Hepatic stellate cell (primary cell): ENCODE measurements at regions not wholly inside any gene's neighbourhood (a gene's known extent, or its start where the extent isn't known, plus 50 kb on each side); places are given as distances from the start of the nearest gene placed in this dataset.

Experiments
- DNase-seq: peaks from one replicate; pipeline ENCODE4 v3.0.0; 2011; ENCODE audit warnings: low spot score

DNA sequence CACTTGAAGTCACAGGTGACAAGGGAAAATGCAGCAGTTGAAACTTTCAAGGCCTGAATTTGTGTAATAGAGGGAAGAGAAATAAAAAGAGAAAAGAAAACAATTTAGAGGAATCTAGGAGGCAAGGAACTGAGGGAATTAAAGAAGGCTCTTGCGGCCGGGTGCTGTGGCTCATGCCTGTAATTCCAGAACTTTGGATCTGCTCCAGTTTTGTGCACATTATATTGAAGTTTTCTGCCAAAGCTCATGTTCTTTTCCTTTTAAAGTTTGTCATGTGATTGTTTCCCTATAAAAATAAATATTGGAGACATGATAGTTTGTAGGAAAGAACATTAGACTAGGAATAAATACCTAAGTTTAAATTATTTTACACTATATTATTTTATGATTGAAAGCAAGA, 433.9 kb upstream of the CPEB2 start:
- DNase-seq, result no peak

- DNase-seq, result no peak
Measured at GRCh38 chr4:14575289-14575688, 427.0 kb upstream of the CPEB2 start.

DNA sequence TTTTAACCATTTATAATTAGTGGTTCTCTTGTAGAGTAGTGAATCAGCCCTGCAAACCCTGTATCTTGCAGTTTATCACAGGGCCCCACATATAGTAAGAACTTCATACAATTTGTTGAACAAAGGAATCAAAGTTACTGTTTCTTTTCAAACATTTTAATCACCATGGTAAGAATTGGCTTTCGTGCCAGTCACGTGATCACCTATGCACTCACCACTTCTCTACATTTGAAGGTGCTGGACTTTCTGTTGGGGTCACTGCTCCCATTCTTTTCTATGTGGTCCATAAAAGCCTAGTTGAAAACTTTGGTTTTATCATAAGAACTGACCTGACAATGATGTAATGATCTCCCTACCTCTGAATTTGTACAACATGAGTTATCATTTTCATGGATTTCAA, 426.4 kb upstream of the CPEB2 start:
- DNase-seq, result no peak

DNA sequence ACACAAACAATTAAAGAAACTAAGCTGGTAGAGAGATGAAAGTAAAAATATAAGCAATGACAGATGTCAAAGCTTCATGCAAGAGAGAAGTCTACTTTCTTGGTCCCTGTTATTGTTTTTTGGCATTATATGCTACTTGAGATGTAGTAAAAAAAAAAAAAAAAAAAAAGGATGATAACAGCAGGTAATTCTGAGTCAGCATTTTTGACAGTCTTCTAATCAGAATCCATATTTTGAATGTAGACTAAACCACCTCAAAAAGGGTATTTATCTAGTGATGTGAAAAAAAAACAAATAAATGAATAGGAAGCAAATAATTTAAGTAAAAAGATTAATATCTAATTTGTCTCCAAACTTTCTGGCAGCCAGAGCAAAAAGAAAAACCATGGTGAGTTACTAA, 422.2 kb upstream of the CPEB2 start:
- DNase-seq, result no peak

DNA sequence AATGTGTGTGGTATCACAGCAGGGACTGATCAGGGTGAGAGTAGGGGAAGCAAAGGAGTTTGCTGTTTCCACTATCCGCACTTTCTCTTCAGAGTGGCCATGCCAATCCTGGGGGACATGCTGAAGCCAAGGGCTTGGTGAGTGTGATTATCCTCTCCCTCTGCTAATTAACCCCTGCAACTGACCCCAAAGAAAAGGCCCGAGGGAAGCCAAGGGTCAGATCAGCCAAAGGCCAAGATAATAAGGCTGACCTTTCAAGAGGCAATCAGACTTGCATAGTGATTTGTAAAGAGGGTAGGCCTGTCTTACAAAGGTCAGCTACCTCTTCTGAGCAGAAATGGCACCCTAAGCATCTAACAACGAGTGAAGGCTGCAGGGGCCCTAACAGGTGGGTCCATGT, 420.5 kb upstream of the CPEB2 start:
- no peak for DNase-seq

DNA sequence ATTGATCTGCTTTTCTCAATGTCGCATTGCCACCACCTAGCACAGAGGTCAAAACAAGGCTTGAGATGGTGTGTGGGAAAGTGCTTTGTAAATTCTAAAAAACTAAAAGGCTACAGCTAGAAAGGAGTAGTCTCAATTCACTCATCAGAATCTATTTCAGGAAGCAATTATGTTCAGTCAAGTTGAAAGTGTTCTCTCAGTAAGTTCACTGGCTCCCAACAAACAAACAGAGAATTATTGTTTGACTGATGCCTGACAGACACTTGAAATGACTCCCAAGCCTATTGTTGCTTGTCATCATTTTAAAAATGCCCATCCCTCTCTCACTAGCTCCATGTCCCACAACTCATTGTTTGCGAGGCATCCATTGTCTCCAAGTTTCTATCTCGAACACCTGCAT, 419.6 kb upstream of the CPEB2 start:
- no peak for DNase-seq

DNA sequence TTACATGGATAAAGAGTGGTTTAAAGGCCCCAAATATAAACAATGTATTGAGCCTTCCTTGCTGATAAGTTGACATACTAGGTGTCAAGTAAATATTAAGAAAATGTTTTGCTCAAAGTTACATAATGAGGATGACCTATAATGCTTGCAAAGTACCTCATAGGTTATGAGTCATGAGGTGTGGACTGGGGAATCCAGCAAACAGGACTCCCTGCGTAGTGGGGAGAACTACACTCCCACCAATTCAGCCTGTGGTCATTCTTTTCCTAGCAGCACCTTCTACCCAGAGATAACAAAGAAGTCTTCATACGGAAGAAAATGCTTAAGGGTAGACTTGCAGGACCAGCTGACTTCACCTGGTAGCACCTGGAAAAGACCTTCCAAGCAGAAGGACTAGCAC, 418.9 kb upstream of the CPEB2 start:
- DNase-seq, result no peak

DNA sequence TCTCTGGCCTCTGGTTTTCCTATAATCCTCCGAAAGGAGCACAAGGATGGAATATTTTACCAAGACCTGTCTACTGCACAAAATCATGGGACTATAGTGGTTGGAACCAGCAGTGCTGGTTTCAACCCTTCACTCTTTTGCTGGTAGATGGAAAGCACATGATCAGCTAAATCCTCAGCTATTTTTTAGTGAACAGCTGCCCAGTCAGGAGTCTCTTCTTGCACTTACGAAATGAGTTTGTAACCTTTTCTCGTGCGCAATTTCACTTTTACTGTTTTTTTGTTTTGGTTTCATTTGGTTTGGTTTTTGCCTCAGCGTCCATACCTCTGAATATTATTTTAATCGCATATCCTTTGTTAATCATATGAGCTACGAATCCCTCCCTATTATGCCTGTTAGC, 418.5 kb upstream of the CPEB2 start:
- no peak for DNase-seq

DNA sequence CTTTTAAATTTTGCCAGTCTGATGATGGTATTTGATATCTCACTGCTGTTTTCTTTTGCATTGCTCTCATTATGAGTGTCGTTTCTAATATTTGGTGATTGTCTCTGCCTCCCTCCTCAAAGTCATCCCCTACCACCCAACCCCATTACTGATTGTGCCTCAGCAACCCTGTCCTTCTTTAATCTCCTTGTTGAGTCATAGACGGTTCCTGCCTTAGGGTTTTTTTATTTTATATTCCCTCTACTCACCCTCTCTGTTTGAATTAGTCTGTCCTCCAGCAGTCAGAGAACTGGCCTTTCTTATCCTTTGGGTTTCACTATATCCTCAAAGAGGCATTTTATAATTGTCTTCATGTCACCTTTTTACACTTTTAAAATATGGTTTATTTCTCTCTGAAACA, 409.3 kb upstream of the CPEB2 start:
- no peak for DNase-seq

DNA sequence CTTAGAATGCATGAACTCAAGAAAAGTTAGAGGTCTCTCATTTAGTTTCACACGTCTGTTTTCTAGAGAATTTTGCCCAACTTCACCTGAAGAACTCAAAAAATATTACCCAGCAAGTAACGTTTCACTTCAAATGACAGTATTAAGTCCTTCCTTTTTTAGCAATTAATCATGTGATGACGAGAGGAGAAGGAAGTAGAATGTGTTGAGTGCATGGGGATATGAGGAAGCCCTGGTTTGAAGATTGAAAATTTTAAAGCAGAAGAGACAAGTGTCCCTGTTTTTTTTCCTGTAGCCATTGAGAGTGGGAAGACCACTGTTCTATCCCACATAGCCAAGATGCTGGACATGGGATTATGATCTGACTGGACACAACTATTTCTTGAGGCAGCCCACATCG, 406.3 kb upstream of the CPEB2 start:
- DNase-seq, result no peak

- no peak for DNase-seq
Measured at GRCh38 chr4:14596437-14596836, 405.8 kb upstream of the CPEB2 start.

DNA sequence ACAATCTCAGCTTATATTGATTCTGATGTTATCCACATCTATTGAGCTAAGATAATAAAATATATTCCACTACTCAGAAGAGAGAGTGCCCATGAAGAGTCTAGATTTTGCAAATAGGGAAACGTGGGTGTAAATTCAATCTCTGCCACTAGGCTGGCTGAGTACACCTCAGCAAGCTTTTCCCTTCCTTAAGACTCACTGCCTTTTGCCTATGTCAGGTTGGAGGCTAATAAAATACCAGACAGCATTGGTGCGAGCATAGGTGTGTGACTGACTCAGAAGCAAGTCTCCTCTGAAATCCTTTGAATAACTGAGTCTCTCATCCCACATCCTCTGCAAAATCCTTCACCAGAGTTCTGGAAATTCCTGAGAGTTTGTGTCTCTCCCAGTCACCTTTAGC, 405.4 kb upstream of the CPEB2 start:
- no peak for DNase-seq

GRCh38 chr4:14602206-14602605, 400.1 kb upstream of the CPEB2 start:
- no peak for DNase-seq

DNA sequence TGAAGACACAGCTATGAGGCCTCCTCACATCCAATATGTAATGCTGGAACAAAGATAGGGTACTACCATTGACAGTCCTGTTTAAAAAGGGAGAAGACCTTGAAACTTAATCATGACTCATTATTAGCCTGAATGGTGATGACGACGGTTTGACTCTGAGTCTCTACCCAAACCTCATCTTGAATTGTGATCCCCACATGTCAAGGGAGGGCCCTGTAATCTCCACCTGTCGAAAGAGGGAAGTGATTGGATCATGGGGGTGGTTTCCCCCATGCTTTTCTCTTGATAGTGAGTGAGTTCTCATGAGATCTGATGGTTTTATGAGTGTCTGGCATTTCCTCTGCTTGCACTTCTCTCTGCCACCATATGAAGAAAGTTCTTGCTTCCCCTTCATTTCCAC, 395.3 kb upstream of the CPEB2 start:
- DNase-seq, result no peak

DNA sequence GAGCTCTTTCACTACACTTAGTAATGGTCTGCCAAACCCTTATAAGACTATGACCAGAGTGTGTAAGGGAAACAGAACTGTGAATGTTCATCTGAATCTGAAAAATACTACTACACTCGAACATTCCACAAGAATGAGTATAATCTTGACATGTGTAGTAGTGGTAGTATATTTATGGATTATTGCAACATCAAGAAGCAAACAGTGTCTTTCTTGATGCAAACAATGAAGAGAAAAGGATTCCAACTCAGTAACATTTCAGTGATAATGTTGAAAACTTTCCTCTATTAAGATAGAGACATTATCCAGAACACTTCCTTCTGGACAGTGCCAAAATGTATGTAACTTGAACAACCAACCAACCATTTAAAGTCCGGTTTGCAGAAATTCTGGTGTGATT, 394.7 kb upstream of the CPEB2 start:
- no peak for DNase-seq

- DNase-seq, result no peak
Measured at GRCh38 chr4:14608630-14609029, 393.7 kb upstream of the CPEB2 start.

GRCh38 chr4:14614840-14615239, 387.4 kb upstream of the CPEB2 start:
- DNase-seq, result no peak

GRCh38 chr4:14615671-14616070, 386.6 kb upstream of the CPEB2 start:
- DNase-seq, result no peak

DNA sequence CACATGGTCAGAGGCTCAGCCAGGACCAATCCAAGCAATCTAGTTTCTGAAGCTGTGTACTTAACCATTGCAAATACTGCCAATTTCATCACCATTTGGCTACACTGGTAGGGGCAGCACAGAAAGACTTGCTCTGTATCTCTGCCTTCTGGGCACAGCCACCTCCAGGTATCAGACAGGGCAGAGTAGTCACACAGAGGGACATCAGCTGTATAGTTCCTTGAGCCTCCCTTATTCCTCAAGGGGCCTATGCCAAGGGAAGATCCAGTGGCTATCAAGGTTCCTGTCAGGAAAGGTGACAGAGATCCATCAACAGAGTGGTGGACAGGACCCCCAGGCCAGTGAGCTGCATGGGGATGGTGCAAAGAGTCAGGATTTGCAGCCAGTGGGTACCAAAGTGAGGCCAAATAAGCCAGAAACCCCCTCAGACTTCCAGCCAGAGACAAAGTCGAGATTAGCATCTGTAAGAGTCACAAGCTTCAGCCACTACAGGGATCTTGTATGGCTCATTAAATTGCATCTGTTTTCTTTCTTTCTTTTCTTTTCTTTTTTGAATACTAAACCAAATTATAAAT, 381.6 kb upstream of the CPEB2 start:
- no peak for DNase-seq

- DNase-seq, result no peak
Measured at GRCh38 chr4:14621731-14622463, 380.4 kb upstream of the CPEB2 start.

DNA sequence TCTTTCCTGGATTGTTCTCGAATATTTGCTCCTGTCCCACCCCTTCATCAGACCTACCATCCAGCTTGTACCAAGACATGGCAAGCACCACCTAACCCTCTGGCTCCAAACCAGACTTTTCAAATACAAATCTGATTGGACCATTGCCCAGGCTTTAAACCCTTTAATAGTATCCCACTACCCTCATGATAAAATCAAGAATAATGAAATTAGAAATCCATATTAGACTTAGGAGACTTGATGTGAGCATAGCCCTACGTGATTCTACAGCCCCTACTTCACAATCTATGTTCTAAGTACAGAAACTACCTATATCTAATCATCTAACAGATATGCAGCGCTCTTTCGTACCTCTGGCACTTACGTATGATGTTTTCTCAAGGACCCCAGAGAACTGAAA, 375.2 kb upstream of the CPEB2 start:
- no peak for DNase-seq

GRCh38 chr4:14631806-14632440, 370.4 kb upstream of the CPEB2 start:
- no peak for DNase-seq

- DNase-seq, result no peak
Measured at GRCh38 chr4:14636563-14636962, 365.7 kb upstream of the CPEB2 start.

GRCh38 chr4:14640476-14640875, 361.8 kb upstream of the CPEB2 start:
- no peak for DNase-seq
